ENCODE measurements at regions not wholly inside any gene's neighbourhood (a gene's known extent, or its start where the extent isn't known, plus 50 kb on each side); places are given as distances from the start of the nearest gene placed in this dataset.

DNA sequence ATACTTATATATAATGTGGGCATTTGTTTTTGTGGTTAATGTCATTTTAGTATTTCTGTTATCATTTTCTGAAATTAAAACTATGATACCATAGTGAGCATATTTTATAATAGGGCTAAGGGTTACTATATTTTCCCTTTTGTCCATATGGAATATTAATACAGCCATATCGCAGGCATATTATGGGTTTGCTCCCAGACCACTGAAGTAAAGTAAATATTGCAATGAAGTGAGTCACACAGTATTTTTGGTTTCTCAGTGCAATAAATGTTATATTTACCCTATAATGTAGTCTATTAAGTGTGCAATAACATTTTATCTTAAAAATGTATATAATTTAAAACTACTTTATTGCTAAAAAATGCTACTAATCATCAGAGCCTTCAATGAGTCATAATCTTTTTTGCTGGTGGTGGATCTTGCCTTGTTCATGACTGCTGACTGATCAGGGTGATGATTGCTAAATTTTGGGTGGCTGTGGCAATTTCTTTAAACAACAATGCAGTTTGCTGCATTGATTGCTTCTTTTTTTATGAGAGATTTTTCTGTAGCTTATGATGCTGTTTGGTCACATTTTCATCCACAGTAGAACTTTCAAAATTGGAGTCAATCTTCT lies 1044.5 kb upstream of the NOVA1 start:
- TF ChIP-seq CTCF (IDR thresholded peaks at IDR 0.05; ENCODE audit: insufficient read depth, low read length, poor library complexity, severe bottlenecking) (no peak), EZH2phosphoT487 (conservative IDR thresholded peaks at IDR 0.05; ENCODE audit: low read length) (no peak)

Data from SU-DHL-6 (cell line).